Gastroesophageal sphincter (tissue), 4 donors: ENCODE measurements at regions not wholly inside any gene's neighbourhood (a gene's known extent, or its start where the extent isn't known, plus 50 kb on each side); places are given as distances from the start of the nearest gene placed in this dataset.
"Not testable (repeated sequence)": the region's sequence is repeated elsewhere in the genome, so short reads cannot be mapped to it uniquely, and the experiment has no call there.

Experiments
- ATAC-seq: fragments of 150-250 bp; one replicate; pipeline ENCODE4 v1.9.1; 2016; ENCODE audit warnings: mild to moderate bottlenecking, moderate library complexity
- H3K27ac ChIP-seq, 4 donors: fragments of 200-600 bp; sonication (generic) in 3 of 4; 1 replicate in 3 of 4; 2 replicates in 1 of 4; pipeline ENCODE4 v1.5.1; 2016 to 2019
- H3K27me3 ChIP-seq: fragments of 200-600 bp; sonication (generic); one replicate; pipeline ENCODE4 v1.5.1; 2019
- H3K36me3 ChIP-seq, 2 donors: fragments of 200-600 bp; sonication (generic); one replicate each; pipeline ENCODE4 v1.5.1; 2019; ENCODE audit warnings: control low read depth in 1 of 2
- H3K4me1 ChIP-seq, 3 donors: fragments of 200-600 bp; sonication (generic); 1 replicate in 2 of 3; 2 replicates in 1 of 3; pipeline ENCODE4 v1.5.1; 2016 to 2019; ENCODE audit warnings: control low read depth in 2 of 3
- H3K4me3 ChIP-seq, 2 donors: fragments of 200-600 bp; sonication (generic); one replicate each; pipeline ENCODE4 v1.5.1; 2019; ENCODE audit warnings: mild to moderate bottlenecking in 1 of 2, moderate library complexity in 1 of 2
- H3K9me3 ChIP-seq, 3 donors: fragments of 200-600 bp; sonication (generic); one replicate each; pipeline ENCODE4 v1.5.1; 2017 to 2019; ENCODE audit warnings: control low read depth in 2 of 3
- CTCF ChIP-seq, 4 experiments: fragments of 200-600 bp in 2 of 4; fragments of 450-650 bp in 2 of 4; sonication (generic) in 1 of 4; IDR thresholded peaks; one replicate each; pipeline ENCODE4 v1.5.1; 2017 to 2019; ENCODE audit warnings: antibody characterized with exemption in 4 of 4, mild to moderate bottlenecking in 2 of 4, moderate library complexity in 2 of 4
- EP300 ChIP-seq: sonication (generic); formaldehyde crosslinking; IDR thresholded peaks from one replicate; pipeline ENCODE4 v1.6.1; 2017; ENCODE audit warnings: antibody characterized with exemption, mild to moderate bottlenecking
- POLR2A ChIP-seq, 2 donors: fragments of 450-650 bp; IDR thresholded peaks; one replicate each; pipeline ENCODE4 v1.6.1; 2017; ENCODE audit warnings: antibody characterized with exemption in 2 of 2, mild to moderate bottlenecking in 2 of 2, moderate library complexity in 1 of 2
- POLR2AphosphoS5 ChIP-seq: sonication (generic); formaldehyde crosslinking; IDR thresholded peaks from one replicate; pipeline ENCODE4 v1.6.1; 2017; ENCODE audit warnings: antibody characterized with exemption
- WGBS, 2 donors: methylation state at CpG; one replicate each; pipeline ENCODE4 v1.1.5; 2018; ENCODE audit warnings: low coverage in 1 of 2; 5-methylcytosine and 5-hydroxymethylcytosine counted together

- H3K9me3 ChIP-seq: no peaks in the 10 kb centered on the region
- no peak overlapping the region for H3K4me3 ChIP-seq
- no peak for ATAC-seq
- H3K36me3 ChIP-seq: no peaks in the 10 kb centered on the region
- WGBS, 2 donors: 52 to 64% methylated on average over 1 to 2 of the region's 2 CpGs
- no peak overlapping the region for H3K27ac ChIP-seq
- H3K27me3 ChIP-seq: no peaks in the 10 kb centered on the region
- TF ChIP-seq POLR2AphosphoS5 (no peak), CTCF (IDR thresholded peaks at IDR 0.05) (no peak), EP300 (no peak), POLR2A (IDR thresholded peaks at IDR 0.05) (no peak)
- no peaks in the 10 kb centered on the region for H3K4me1 ChIP-seq
Observed at GRCh38 chr13:67390462-67391086, 160.4 kb upstream of the PCDH9 start.

GRCh38 chr13:67389171-67389570 is 159.0 kb upstream of the PCDH9 start:
- ATAC-seq: no peak
- H3K27me3 ChIP-seq: no peaks in the 10 kb centered on the region
- H3K27ac ChIP-seq: no peak overlapping the region
- WGBS, 2 donors: 57 to 62% methylated on average over 3 of the region's 3 CpGs
- no peaks in the 10 kb centered on the region for H3K9me3 ChIP-seq
- H3K4me1 ChIP-seq: no peaks in the 10 kb centered on the region
- no peaks in the 10 kb centered on the region for H3K36me3 ChIP-seq
- TF ChIP-seq CTCF (IDR thresholded peaks at IDR 0.05) (no peak), POLR2AphosphoS5 (no peak), EP300 (no peak), POLR2A (IDR thresholded peaks at IDR 0.05) (no peak)
- H3K4me3 ChIP-seq: no peak overlapping the region

- not testable (repeated sequence) for H3K27ac ChIP-seq, H3K4me3 ChIP-seq, H3K27me3 ChIP-seq, H3K36me3 ChIP-seq, H3K9me3 ChIP-seq, H3K4me1 ChIP-seq, ATAC-seq
- 33 to 74% methylated on average over 1 to 7 of the region's 7 CpGs for WGBS, 2 donors
Observed at GRCh38 chr13:67383109-67383757, 153.1 kb upstream of the PCDH9 start.

GRCh38 chr13:67377919-67378318 is 147.8 kb upstream of the PCDH9 start:
- Histone ChIP-seq H3K4me1 (no peaks in the 10 kb centered on the region), H3K27ac (no peak overlapping the region), H3K36me3 (no peaks in the 10 kb centered on the region), H3K27me3 (no peaks in the 10 kb centered on the region), H3K4me3 (no peak overlapping the region), H3K9me3 (no peaks in the 10 kb centered on the region)
- WGBS, 2 donors: 86 to 88% methylated on average over 1 of the region's 1 CpG
- ATAC-seq: no peak
- TF ChIP-seq POLR2A (IDR thresholded peaks at IDR 0.05): no peak
- TF ChIP-seq POLR2AphosphoS5: no peak
- TF ChIP-seq CTCF (IDR thresholded peaks at IDR 0.05): no peak
- no peak for TF ChIP-seq EP300

- Histone ChIP-seq H3K36me3 (no peaks in the 10 kb centered on the region), H3K9me3 (no peaks in the 10 kb centered on the region), H3K4me1 (no peaks in the 10 kb centered on the region), H3K27me3 (no peaks in the 10 kb centered on the region), H3K4me3 (no peak overlapping the region), H3K27ac (no peak overlapping the region)
- TF ChIP-seq POLR2A (IDR thresholded peaks at IDR 0.05) (no peak), CTCF (IDR thresholded peaks at IDR 0.05) (no peak), POLR2AphosphoS5 (no peak), EP300 (no peak)
- ATAC-seq: no peak
- WGBS, 2 donors: 50 to 60% methylated on average over 1 of the region's 1 CpG
Observed at GRCh38 chr13:67374391-67374790, 144.3 kb upstream of the PCDH9 start.
